22Rv1 (cell line): ENCODE measurements at regions not wholly inside any gene's neighbourhood (a gene's known extent, or its start where the extent isn't known, plus 50 kb on each side); places are given as distances from the start of the nearest gene placed in this dataset.

ENCODE experiments used
- CTCF ChIP-seq: fragments of 450-650 bp; IDR thresholded peaks from 2 replicates; pipeline ENCODE4 v1.5.1; 2017; ENCODE audit warnings: mild to moderate bottlenecking
- ZFX ChIP-seq: fragments of 450-650 bp; IDR thresholded peaks from 2 replicates; pipeline ENCODE4 v1.6.1; 2017; ENCODE audit warnings: antibody characterized with exemption, borderline replicate concordance

GRCh38 chr13:60733933-60734332 is 336.9 kb downstream of the TDRD3 start:
- TF ChIP-seq CTCF (no peak), ZFX (no peak)
